SIG-M5 treated with dmso at 0.1 percent for 504 hours (cell line): ENCODE measurements at regions not wholly inside any gene's neighbourhood (a gene's known extent, or its start where the extent isn't known, plus 50 kb on each side); places are given as distances from the start of the nearest gene placed in this dataset.
A peak's percentile ranks its signal among the peaks of the same experiment; 100 is the strongest.

Source experiments
- DNase-seq: peaks from one replicate; lab custom pipeline; 2025; ENCODE audit not compliant: unreplicated experiment; lab: John Stamatoyannopoulos, UW

DNA sequence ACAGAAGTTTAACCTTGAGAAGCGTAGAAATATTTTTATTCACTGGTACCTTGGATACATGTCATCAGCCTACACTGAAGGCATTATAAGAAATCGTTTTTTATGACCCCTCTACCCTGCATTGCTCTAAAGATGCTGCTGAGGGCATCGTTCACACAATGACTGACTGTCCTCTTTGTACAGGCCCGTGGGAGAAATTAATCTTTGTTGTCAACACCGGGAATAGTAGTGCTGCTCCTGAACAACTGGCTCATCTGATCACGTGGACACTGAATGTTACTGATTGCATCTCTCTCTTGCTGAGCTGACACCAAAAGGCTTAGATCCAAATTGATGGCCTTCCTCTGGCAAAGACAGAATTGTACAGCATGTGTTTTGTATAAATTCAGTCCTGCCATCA is 157.1 kb upstream of the SMLR1 start:
- DNase-seq = no peak

DNA sequence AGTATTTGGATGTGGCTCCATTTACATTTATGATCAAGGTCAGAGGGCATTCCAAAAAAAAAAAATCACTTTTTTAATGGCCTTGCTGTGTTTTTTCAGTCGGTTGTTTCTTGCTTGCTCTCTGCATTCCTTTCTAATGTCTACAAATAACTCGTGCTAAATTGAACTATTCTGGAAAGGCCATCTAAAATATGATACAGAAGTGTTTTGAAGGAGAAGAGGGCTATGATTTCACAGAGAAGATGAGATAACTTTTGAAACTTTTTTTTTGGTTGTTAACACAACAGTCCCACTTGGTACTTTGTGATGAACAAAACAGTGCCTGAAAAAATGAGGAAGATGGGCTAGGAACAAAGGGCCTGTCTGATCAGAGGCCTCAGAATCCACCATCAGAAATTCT is 156.1 kb upstream of the SMLR1 start:
- DNase-seq = no peak

DNA sequence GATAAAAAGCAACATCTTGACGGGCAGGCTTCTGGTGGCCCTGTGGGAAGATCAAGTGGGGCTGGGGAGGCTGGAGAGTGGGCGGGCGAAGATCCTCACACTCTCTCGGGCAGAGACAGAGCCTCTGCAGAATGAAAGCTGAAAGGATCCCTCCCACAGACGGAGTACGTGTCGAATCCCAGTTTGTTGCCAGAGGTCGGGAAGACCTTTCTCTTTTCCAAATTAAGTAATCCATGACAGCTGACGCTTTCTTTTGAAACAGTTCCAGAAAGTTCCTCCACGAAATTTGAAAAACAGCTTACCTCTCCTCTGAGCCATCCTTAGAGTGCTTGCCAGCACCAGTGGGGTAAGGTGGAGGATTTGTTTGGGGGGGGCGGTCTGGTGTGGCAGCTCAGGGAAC is 155.6 kb upstream of the SMLR1 start:
- DNase-seq = no peak

DNA sequence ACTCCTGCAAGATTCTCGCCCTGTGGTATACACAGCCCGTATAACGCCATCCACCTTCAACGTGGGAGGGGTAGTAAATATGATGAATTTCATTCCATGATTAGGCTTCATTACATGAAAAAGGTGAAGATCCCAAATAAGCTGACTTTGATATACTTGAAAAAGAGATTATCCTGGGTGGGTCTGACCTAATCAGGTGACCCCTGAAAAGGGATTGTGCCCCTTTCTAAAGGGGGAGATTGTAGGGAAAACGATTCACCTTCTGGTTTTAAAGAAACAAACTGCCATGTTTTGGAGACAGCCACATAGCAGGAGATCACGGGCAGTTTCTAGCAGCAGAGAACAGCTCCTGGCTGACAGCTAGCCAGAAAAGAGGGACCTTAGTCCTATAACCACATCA is 155.1 kb upstream of the SMLR1 start:
- DNase-seq = no peak

DNA sequence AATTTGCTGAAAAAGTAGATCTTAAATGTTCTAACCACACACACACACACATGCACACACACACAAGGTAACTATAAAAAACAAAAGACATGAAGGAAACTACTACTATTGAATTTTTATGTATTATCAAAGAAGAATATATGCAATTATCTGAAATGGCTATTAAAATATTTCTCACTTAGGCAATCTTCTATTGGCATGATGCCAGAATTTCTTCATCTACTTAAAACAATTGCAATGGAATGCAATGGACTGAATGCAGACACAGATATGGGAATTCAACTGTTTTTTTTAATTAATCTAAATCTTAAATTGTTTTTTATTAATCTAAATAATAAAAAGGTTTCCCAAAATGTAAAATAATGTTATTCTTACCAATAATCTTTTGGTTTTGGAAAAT is 152.6 kb upstream of the SMLR1 start:
- no peak for DNase-seq

DNA sequence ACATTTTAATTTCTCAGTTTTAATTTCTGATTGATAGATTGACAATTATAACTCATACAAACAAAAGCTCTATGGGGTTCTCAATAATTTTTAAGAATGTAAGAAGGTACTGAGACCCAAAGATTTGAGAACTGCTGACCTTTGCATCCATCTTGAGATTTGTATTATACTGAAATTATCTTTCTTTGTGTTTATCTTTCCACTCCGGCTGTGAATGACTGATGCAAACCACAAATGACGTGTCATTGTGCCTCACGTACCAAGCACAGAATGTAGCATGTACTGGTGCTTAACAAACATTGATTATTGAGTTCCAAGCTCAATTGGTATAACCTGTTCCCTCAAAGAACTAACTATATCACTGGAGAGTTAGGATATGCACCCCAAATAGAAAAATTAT is 152.1 kb upstream of the SMLR1 start:
- DNase-seq = no peak

DNA sequence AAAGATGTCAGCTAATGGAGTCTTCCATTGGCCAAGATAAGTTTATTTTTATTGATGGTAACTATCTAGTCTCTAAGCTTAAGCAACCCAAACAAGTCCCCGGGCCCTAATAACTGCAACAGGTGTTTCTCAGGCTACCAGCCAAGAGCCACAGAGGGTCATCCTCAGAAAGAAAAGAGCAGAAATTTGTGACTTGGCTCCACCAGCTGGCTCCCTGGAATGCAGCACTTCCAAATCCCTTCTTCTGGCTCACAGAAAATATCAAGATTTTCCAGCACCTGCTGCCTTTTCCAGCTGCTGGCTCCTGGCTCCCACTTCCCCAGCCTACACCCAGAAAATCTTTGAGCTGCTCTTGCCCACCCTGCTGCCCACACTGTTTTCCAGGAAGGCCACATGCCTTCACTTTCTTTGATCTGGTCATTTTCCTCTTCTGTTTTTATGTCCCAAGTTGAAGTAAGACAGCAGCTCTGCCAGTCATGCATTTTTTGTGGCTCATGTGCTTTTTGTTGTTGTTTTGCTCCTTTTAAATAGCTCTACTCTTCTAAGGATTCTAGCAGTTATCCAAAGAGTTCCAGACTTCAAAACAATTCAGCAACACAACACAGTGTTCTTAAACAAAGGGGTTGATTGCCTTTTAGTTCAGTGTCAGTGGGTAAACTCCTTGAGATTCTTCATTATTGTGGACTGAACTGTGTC is 151.0 kb upstream of the SMLR1 start:
- no peak for DNase-seq

DNA sequence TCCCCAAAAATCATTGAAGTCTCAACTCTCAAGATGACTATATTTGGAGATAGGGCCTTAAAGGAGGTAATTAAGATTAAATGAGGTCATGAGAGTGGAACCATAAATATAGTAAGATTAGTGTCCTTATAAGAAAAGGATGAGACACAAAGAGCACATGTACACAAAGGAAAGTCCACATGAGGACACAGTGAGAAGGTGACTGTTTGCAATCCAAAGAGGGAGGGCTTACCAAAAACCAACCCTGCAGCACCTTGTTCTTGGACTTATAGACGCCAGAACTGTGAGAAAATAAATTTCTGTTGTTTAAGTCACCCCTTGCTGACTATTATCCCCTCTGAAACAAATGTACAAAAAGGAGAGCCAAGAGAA is 150.4 kb upstream of the SMLR1 start:
- no peak for DNase-seq

DNA sequence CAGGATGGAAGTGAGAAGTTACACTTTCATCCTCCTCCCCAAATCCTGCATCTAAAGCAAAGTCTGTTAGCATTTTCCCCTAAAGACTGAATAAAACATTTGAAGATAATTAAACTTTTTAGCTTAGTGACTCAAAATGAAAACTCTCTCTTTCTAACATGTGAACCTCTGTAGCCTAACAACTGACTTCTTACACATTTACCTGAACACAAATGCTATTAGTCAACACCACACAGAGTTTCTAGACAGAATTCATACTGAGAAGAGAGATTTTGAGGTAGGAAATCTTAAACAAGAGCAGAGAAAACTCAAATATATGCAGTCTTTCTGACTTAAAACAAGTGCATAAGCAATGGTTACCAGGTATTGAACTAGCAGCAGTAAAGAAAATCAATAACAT is 149.9 kb upstream of the SMLR1 start:
- no peak for DNase-seq

DNA sequence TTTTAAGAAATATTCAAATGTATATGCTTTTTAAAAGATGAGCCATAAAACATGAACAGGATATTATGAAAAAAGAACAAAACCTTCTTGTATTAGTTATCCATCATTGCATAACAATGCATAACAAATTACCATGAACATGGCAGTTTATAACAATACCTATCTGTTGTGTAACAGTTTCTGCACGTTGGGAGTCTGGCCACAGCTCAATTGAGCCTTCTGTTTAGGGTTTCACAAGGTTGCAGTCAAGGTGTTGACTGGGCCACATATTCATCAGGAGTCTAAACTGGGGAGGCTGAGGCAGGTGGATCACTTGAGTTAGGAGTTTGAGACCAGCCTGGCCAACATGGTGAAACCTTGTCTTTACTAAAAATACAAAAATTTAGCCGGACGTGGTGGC is 149.4 kb upstream of the SMLR1 start:
- no peak for DNase-seq

DNA sequence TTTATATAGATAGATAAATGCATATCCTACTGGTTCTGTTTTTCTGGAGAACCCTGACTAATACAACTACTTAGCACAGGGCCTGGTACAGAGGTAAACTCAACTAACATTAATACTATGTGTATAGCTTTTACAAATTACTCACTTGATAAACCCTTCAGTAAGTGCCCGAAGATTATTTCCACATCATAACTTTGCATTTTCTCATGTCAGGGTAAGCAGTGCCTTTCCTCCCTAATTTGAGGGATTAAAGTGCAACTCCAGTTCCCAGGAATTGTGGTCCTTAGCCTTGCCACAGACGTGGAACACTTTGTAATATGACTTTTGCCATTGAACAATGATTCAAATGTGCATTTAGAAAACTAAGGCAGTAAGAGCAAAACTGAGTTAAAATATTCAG is 147.5 kb upstream of the SMLR1 start:
- DNase-seq = no peak

DNA sequence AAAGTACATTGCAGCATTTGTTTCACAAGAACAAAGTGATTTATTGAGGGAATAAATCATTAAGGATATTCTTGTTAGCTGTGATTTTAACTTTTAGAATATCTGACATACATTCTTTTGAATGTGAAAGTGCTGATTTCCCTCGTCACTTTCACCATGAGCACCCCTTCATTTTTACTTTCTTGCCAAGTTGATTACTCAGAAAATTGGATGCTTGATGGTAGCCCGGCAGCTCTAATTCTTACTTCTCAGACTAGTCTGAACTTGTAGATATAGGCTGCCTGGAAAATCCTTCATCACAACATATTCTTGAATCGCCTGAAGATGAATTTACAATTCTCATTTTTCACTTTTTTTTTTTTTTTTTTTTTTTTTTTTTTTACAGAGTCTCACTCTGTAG is 147.1 kb upstream of the SMLR1 start:
- DNase-seq = no peak

DNA sequence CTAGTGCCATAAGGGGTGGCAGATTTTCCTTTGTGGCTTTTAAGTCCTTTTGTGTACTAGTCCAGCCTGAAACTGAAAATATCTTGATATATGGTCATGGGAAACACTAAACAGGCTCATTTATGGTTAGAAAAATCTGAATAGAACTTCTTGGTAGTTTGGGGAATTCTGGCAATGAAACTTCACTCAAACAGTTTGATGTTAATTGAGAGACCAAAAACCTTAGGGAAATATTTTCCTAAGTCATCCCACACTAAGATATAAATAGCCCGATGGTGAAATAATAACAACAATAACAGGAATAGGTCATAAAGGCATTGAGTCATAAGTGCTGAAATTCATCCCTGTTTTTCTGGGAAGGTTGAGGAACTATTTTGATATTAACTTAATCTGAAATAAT is 146.2 kb upstream of the SMLR1 start:
- DNase-seq = no peak

DNA sequence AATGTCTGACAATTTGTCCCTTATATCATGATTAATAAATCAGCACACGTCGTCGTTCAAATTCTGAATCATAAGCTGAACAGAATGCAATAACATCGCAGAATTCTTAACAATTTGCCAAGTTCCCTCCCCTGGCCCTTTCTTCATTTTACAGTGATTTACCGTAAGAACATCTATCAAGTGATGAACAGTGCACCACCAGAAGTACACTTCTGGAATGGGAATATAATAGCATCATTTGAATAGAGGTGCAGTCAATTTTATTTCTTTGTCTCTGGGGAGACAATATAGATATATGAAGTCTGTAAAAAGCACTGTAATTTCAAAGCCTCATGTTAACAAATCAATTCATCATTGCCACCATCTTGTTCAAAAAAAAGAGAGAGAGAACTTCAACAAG is 145.1 kb upstream of the SMLR1 start:
- DNase-seq = no peak

DNA sequence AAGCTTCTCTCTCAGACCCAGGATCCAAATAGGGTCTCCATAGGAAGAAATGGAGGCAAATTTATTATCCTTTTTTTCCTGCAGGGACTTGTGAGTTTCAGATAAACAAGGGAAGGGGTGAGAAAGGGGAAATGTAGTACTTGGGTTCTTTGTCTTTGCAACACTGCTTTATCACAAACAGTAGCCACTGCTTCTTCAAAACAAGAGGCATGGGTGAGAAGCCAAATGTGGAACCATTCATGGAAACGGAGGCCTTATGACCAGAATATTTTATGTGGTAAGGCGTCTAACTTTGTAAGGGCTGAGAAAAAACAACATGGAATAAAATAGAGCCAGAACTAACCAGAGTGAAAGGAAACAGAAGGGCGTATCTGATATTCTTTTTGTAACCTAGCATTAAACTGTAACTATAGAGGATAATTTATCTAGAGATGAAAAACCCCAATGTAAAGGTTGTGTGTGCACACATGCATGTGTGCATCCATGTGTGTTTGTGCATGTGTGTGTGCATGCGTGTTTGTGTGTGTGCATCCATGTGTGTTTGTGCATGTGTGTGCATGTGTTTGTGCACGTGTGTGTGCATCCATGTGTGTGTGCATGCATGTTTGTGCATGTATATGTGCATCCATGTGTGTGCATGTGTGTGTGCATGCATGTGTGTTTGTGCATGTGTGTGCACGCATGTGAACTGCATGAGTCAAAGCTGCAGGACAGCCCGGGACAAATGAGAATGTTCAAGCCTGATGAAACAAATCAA is 143.3 kb upstream of the SMLR1 start:
- no peak for DNase-seq

DNA sequence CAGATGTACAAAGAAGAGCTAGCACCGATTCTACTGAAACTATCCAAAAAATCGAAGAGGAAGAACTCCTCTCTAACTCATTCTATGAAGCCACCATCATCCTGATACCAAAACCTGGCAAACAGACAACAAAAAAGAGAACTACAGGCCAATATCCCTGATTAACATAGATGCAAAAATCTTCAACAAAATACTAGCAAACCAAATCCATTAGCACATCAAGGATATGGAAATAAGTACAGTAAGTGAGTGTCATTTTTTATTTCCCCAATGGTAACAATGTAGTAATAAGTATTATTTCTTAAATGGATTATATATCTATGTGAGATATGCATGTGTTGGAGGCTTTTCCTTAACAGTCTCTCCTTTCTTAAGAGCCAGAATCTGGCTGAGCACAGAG is 134.5 kb upstream of the SMLR1 start:
- DNase-seq = no peak

DNA sequence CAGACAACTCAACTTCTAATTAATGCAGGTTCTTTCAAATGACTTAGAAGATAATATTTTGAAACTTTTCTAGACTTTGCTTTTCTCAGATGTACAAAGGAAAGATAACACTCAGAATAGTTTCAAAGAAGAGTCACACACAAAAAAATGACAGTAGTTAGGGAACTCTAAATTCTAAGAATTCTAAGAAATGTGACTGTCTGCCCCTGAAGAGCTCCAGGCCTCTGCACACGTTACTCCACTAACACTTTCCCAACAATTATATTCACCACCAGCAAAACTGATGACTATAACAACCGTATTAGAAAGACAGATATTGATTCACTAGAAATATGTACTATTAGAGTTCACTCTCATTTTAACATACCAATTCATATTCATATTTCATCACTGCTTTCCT is 133.3 kb upstream of the SMLR1 start:
- no peak for DNase-seq

DNA sequence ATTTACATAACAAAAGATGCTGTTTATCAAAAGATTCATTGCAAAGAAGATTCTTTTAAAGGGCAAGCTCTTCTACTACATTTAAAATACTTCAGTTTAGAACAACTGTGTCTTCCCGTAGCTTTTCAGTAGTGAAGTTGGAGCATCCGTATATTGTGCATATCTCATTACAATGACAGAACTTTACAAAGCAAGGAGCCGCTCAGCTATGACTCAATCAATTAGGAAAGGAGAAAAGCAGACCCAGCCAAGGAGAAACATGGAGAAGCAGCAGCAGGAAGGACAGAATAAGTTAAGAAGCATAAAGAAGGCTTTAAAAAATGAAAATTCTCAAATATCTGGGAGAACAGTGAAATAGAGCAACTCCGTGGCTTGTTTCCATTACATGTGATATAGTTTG is 132.6 kb upstream of the SMLR1 start:
- DNase-seq = no peak

DNA sequence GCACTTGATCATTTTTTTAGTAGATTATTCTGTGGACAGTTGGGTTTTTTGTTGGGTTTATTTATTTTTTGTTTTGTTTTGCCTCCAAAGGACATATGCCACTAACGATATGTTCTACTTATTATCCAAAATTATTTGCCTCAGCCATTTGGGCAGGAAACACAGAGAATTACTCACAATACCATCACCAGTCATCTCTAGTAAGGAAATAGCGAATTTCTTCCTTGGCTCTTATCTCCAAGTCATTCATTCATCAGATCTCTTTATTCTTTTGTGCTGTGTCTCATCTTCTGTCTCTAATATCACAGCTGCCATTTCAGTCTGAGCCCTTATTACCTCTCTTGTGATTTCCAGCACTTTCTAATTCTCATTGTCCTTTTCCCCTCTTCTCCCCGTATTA is 130.4 kb upstream of the SMLR1 start:
- no peak for DNase-seq

DNA sequence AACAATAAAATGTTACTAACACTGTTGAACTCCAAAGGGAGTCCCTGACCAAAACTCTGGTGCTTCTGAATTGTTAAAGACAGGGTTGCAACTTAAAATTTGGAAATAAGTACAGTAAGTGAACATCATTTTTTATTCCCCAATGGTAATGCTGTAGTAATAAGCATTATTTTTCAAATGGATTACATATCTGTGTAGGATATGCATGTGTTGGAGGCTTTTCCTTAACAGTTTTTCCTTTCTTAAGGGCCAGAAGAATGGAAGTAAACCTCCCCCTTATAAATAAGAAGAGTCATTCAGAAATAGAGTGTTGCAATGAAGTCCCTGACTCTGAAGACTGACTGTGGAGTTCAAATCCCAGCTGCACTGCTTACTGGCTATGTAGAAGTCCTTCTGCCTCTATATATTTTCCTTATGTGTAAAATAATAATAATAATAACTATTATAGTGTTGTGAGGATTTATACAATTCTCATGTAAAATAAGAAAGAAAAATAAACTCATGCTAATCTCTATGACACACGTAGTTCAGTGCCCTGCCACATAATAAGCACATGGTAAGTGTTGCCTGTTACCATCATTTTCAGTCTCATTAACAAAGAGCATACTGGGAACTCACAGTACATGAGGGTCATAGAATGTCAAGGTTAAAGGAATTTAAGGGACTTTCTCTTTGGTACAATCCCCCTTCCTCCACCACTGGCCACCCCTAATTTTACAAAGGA is 129.8 kb upstream of the SMLR1 start:
- no peak for DNase-seq

DNA sequence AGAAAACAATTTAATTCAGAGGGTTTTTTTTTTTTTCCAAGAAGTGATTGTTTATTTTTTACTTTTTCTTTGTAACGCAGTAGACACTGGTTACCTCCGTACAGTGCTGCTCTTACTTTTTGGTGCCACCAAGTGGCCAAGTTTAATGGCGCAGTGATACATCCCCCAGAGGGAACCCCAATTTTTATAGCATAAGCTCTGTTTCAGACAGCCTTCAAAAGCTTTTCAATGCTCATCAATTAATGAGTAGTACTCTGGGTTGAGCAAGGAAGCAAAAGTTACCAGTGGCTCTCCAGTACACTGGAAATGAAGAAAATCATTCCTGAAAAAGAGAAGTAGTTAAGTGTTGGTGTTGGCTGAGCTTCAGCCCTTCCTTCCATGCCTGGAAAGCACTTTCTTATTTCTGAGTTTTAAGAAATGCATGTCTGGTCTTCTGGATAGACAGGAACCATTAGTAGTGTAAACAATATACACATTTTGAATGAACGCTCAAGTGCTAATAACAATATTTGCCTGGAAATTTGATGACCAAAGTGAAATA is 129.1 kb upstream of the SMLR1 start:
- peak; percentile 10 for DNase-seq

DNA sequence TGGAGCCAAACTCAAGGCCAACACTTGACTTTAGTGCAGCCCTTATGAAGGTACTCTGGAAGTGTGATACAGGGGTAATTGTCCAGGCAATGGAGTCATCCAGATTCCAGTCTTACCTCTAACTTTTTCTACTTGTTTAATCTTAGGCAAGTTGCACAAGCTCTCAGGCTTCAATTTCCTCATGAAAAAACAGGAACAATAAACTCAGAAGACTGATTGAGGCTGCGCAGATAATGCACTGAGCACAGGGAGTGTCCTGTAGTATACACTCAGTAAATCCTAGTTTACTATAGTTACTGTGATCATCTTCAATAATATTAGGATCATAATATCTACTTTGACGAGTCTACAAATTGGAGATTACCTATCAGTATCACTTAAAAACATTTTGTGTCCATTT is 127.5 kb upstream of the SMLR1 start:
- peak; percentile 9 for DNase-seq
